K562 (cell line): ENCODE measurements at regions not wholly inside any gene's neighbourhood (a gene's known extent, or its start where the extent isn't known, plus 50 kb on each side); places are given as distances from the start of the nearest gene placed in this dataset.

Experiments used
- ATAC-seq: fragments of 200-7000 bp; cut with Tn5 transposase; 3 replicates; pipeline ENCODE4 v1.9.1; 2020; ENCODE audit warnings: moderate library complexity
- BruUV-seq: library from RNA; stranded (reverse); fragments of 400-500 nt; replicated peaks from 2 replicates; lab custom pipeline; 2021; lab: Mats Ljungman, UMichigan
- CTCF ChIA-PET: fragments of 300-600 bp; formaldehyde crosslinking; extraction: SDS; loops from one replicate; lab custom pipeline; 2021; ENCODE audit warnings: low intra/inter-chr PET ratio; lab: Yijun Ruan, JAX
- POLR2A ChIA-PET: fragments of 300-600, 350-650 bp; sonication (Branson Sonifier 250); formaldehyde crosslinking; extraction: SDS; loops from one replicate; lab custom pipeline; 2021; ENCODE audit warnings: antibody characterized with exemption, inconsistent platforms; lab: Yijun Ruan, JAX
- DNase-seq, 4 experiments: peaks; one replicate each; pipeline versions ENCODE4 v3.0.0 to v3.0.0-alpha.2; 2011 to 2018; ENCODE audit warnings: low spot score in 3 of 4, mixed read lengths in 3 of 4; ENCODE audit errors: extremely low read depth in 1 of 4
- FAIRE-seq: peaks from 2 replicates; lab custom pipeline; 2011; peaks lifted over from hg19 to GRCh38; lab: Jason Lieb, UNC
- H2AFZ ChIP-seq: 2 replicates; pipeline ENCODE4 v1.6.0; 2011; ENCODE audit warnings: low read depth, low read length, control low read depth, inconsistent platforms
- H3K27ac ChIP-seq: fragments of 200-600 bp; 3 replicates; pipeline ENCODE4 v1.8.0; 2011; ENCODE audit warnings: low read depth, mild to moderate bottlenecking, control low read depth, inconsistent platforms, low read length, moderate library complexity, mixed read lengths; ENCODE audit errors: extremely low read depth
- H3K27me3 ChIP-seq, 2 experiments: fragments of 300-600 bp in 1 of 2; 2 replicates in 1 of 2; 3 replicates in 1 of 2; pipeline versions ENCODE4 v1.6.0 to v1.8.0; 2011; ENCODE audit warnings: inconsistent platforms in 2 of 2, low read length in 2 of 2, mild to moderate bottlenecking in 1 of 2, mixed read lengths in 1 of 2, moderate library complexity in 1 of 2; ENCODE audit not compliant: control insufficient read depth in 2 of 2, insufficient read depth in 2 of 2
- H3K36me3 ChIP-seq: fragments of 300-600 bp; 3 replicates; pipeline ENCODE4 v1.8.0; 2011; ENCODE audit warnings: mild to moderate bottlenecking, low read length, inconsistent platforms; ENCODE audit not compliant: control insufficient read depth, insufficient read depth
- H3K4me1 ChIP-seq, 2 experiments: fragments of 200-600 bp in 1 of 2; replicated peaks in 1 of 2; 2 replicates in 1 of 2; 3 replicates in 1 of 2; pipeline versions ENCODE4 v1.5.1 to v1.8.0; 2011; ENCODE audit warnings: inconsistent platforms in 2 of 2, low read length in 2 of 2, mild to moderate bottlenecking in 1 of 2, mixed read lengths in 1 of 2, moderate library complexity in 1 of 2; ENCODE audit not compliant: control insufficient read depth in 2 of 2, insufficient read depth in 2 of 2
- H3K4me2 ChIP-seq: 2 replicates; pipeline ENCODE4 v1.6.1; 2011; ENCODE audit warnings: low read length, control low read depth, inconsistent platforms, mixed read lengths; ENCODE audit not compliant: insufficient read depth
- H3K4me3 ChIP-seq: fragments of 200-600 bp; sonication (generic), shearing (Covaris generic); 2 replicates; pipeline ENCODE4 v1.5.1; 2016; ENCODE audit warnings: control low read depth, inconsistent platforms
- H3K79me2 ChIP-seq: fragments of 200-600 bp; 3 replicates; pipeline ENCODE4 v1.8.0; 2011; ENCODE audit warnings: low read length, inconsistent platforms; ENCODE audit not compliant: control insufficient read depth, insufficient read depth
- H3K9ac ChIP-seq, 2 experiments: 2 replicates each; pipeline versions ENCODE4 v1.6.0 to v1.6.1; 2011; ENCODE audit warnings: low read depth in 2 of 2, low read length in 2 of 2, control low read depth in 1 of 2, inconsistent platforms in 1 of 2, mild to moderate bottlenecking in 1 of 2, mixed read lengths in 1 of 2; ENCODE audit not compliant: insufficient read depth in 1 of 2
- H3K9me1 ChIP-seq: one replicate; pipeline ENCODE4 v1.6.0; 2011; ENCODE audit warnings: inconsistent platforms, mild to moderate bottlenecking, low read length, moderate library complexity; ENCODE audit not compliant: control insufficient read depth, insufficient read depth
- H3K9me3 ChIP-seq: replicated peaks from 2 replicates; pipeline ENCODE4 v1.5.1; 2011; ENCODE audit warnings: low read depth, low read length, inconsistent platforms; ENCODE audit not compliant: control insufficient read depth, insufficient read depth
- H4K20me1 ChIP-seq: replicated peaks from 2 replicates; pipeline ENCODE4 v1.6.1; 2011; ENCODE audit warnings: low read length, inconsistent platforms, mixed read lengths; ENCODE audit not compliant: control insufficient read depth, insufficient read depth
- BRD4 ChIP-seq: fragments of 200-600 bp; sonication (generic); IDR thresholded peaks from 2 replicates; pipeline ENCODE4 v1.6.1; 2017; ENCODE audit warnings: inconsistent platforms
- CAMTA2 ChIP-seq: fragments of 250-450 bp; sonication (Bioruptor Pico); conservative IDR thresholded peaks from 2 replicates; pipeline ENCODE4 v1.5.1; 2022
- HIVEP1 ChIP-seq: fragments of 250-450 bp; sonication (Bioruptor Pico); IDR thresholded peaks from 2 replicates; pipeline ENCODE4 v1.4.0; 2020; ENCODE audit warnings: mild to moderate bottlenecking
- NCOA2 ChIP-seq, 2 experiments: fragments of 450-650 bp; IDR thresholded peaks; 2 replicates each; pipeline ENCODE4 v1.6.1; 2018; ENCODE audit warnings: mild to moderate bottlenecking in 2 of 2, moderate library complexity in 1 of 2; ENCODE audit not compliant: partially characterized antibody in 2 of 2
- OTX1 ChIP-seq: fragments of 450-650 bp; formaldehyde crosslinking; IDR thresholded peaks from 2 replicates; pipeline ENCODE4 v1.4.0; 2022; ENCODE audit warnings: mild to moderate bottlenecking
- POU5F1 ChIP-seq: fragments of 150-350 bp; IDR thresholded peaks from 2 replicates; pipeline ENCODE4 v1.6.1; 2014; ENCODE audit warnings: borderline replicate concordance, low read length, low read depth, mild to moderate bottlenecking; ENCODE audit not compliant: partially characterized antibody
- RUNX1 ChIP-seq: sonication (generic); IDR thresholded peaks from 2 replicates; pipeline ENCODE4 v1.6.1; 2016; ENCODE audit warnings: antibody characterized with exemption, low read depth
- ZBTB26 ChIP-seq: fragments of 450-650 bp; formaldehyde crosslinking; IDR thresholded peaks from 2 replicates; pipeline ENCODE4 v1.4.0; 2022; ENCODE audit warnings: missing genetic modification characterization
- ZC3H8 ChIP-seq: fragments of 450-650 bp; IDR thresholded peaks from 2 replicates; pipeline ENCODE4 v1.6.1; 2017
- ZFPM2 ChIP-seq: fragments of 250-450 bp; sonication (Bioruptor Pico); IDR thresholded peaks from 2 replicates; pipeline ENCODE4 v1.5.1; 2022; ENCODE audit warnings: mild to moderate bottlenecking
- ZKSCAN3 ChIP-seq: fragments of 250-450 bp; sonication (Bioruptor Pico); IDR thresholded peaks from 2 replicates; pipeline ENCODE4 v1.4.0; 2020
- ZNF24 ChIP-seq: fragments of 450-650 bp; IDR thresholded peaks from 2 replicates; pipeline ENCODE4 v1.6.1; 2016
- ZNF316 ChIP-seq: fragments of 450-650 bp; IDR thresholded peaks from 2 replicates; pipeline ENCODE4 v1.6.1; 2016
- ZNF668 ChIP-seq: fragments of 250-450 bp; sonication (Bioruptor Pico); IDR thresholded peaks from 2 replicates; pipeline ENCODE4 v1.8.0; 2022; ENCODE audit warnings: mild to moderate bottlenecking, inconsistent platforms
- ZNF766 ChIP-seq: fragments of 200-800 bp; sonication (Bioruptor generic); conservative IDR thresholded peaks from 2 replicates; pipeline ENCODE4 v1.6.1; 2016; ENCODE audit warnings: missing genetic modification characterization, missing compliant biosample characterization
- ZZZ3 ChIP-seq: fragments of 450-650 bp; IDR thresholded peaks from 2 replicates; pipeline ENCODE4 v1.6.1; 2016; ENCODE audit warnings: antibody characterized with exemption, mild to moderate bottlenecking, moderate library complexity
- WGBS: fragments of 100-300 bp; shearing (Covaris generic); methylation state at CpG from one replicate; pipeline ENCODE4 v1.1.6; 2016; ENCODE audit warnings: low coverage, mixed read lengths; ENCODE audit not compliant: insufficient coverage; ENCODE audit errors: missing lambda C conversion rate; 5-methylcytosine and 5-hydroxymethylcytosine counted together
- in situ Hi-C: fragments of 300-500 bp; cut with MboI; formaldehyde crosslinking; loops from 4 replicates; pipeline ENCODE4 v1.15.0; 2018; ENCODE audit warnings: inconsistent platforms, mixed read lengths
- intact Hi-C: fragments of 100-400 bp; cut with micrococcal nuclease; formaldehyde crosslinking; loops from 2 replicates; pipeline ENCODE4 v1.14.2; 2022
- TF ChIP-seq, protein P1 (sequence below): IDR thresholded peaks from 2 replicates; pipeline ENCODE4 v1.6.1; 2012; ENCODE audit warnings: low read depth, low read length, improper control_type of control experiment, borderline replicate concordance
- TF ChIP-seq, protein P2 (sequence below): sonication (generic); formaldehyde crosslinking; IDR thresholded peaks from 2 replicates; pipeline ENCODE4 v1.8.0; 2023; ENCODE audit warnings: missing genetic modification reagents, mild to moderate bottlenecking, borderline replicate concordance

DNA sequence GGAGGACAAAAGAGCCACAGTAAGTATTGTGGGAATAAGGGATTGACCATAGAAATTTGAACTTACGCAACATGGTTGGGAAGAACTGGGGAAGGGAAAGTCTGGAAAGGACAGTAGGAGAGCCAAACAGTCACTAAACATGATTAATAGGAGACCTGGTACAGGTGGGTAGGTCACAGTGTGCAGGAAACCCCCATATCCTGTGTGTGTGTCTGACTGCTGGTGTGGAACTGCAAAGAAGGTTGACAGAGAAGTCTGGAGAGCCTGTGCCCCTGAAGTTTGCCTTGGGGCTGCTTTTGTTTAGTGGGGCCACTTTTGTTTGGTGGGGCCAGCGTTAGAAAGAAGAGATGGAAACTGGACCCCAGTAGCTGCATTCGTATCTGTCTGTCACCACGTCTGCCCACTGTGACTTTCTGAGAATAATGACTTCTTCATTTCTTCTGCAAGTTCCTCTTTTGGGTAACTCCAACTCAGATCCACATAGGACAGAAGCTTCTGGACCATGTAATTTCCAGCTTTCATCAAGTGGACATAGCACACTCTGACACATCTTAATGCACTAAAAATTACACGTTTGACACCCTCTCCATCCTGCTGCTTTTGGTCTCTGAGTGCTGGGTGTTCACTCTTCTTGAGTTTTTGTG is 126.8 kb upstream of the RAG2 start:
- in situ Hi-C loops (no loop called here), intact Hi-C loops (no loop called here)
- no peak overlapping the region for H3K4me2 ChIP-seq
- no peak overlapping the region for H2AFZ ChIP-seq
- no peak for DNase-seq
- BruUV-seq = no TSS peak
- ChIA-PET CTCF (no interaction called here), POLR2A (no interaction called here)
- no peaks in the 10 kb centered on the region for H3K79me2 ChIP-seq
- TF ChIP-seq BRD4 = no peak
- TF ChIP-seq ZNF668 (CRISPR knock-in tag) = no peak
- TF ChIP-seq ZC3H8 = no peak
- TF ChIP-seq, protein P1, sequence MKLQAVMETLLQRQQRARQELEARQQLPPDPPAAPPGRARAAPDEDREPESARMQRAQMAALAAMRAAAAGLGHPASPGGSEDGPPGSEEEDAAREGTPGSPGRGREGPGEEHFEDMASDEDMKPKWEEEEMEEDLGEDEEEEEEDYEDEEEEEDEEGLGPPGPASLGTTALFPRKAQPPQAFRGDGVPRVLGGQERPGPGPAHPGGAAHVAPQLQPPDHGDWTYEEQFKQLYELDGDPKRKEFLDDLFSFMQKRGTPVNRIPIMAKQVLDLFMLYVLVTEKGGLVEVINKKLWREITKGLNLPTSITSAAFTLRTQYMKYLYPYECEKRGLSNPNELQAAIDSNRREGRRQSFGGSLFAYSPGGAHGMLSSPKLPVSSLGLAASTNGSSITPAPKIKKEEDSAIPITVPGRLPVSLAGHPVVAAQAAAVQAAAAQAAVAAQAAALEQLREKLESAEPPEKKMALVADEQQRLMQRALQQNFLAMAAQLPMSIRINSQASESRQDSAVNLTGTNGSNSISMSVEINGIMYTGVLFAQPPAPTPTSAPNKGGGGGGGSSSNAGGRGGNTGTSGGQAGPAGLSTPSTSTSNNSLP = no peak
- TF ChIP-seq ZZZ3 = no peak
- no peak for TF ChIP-seq NCOA2 (IDR thresholded peaks at IDR 0.05; ENCODE audit: partially characterized antibody in 2 of 2)
- no peak for TF ChIP-seq ZNF316
- TF ChIP-seq, protein P2, sequence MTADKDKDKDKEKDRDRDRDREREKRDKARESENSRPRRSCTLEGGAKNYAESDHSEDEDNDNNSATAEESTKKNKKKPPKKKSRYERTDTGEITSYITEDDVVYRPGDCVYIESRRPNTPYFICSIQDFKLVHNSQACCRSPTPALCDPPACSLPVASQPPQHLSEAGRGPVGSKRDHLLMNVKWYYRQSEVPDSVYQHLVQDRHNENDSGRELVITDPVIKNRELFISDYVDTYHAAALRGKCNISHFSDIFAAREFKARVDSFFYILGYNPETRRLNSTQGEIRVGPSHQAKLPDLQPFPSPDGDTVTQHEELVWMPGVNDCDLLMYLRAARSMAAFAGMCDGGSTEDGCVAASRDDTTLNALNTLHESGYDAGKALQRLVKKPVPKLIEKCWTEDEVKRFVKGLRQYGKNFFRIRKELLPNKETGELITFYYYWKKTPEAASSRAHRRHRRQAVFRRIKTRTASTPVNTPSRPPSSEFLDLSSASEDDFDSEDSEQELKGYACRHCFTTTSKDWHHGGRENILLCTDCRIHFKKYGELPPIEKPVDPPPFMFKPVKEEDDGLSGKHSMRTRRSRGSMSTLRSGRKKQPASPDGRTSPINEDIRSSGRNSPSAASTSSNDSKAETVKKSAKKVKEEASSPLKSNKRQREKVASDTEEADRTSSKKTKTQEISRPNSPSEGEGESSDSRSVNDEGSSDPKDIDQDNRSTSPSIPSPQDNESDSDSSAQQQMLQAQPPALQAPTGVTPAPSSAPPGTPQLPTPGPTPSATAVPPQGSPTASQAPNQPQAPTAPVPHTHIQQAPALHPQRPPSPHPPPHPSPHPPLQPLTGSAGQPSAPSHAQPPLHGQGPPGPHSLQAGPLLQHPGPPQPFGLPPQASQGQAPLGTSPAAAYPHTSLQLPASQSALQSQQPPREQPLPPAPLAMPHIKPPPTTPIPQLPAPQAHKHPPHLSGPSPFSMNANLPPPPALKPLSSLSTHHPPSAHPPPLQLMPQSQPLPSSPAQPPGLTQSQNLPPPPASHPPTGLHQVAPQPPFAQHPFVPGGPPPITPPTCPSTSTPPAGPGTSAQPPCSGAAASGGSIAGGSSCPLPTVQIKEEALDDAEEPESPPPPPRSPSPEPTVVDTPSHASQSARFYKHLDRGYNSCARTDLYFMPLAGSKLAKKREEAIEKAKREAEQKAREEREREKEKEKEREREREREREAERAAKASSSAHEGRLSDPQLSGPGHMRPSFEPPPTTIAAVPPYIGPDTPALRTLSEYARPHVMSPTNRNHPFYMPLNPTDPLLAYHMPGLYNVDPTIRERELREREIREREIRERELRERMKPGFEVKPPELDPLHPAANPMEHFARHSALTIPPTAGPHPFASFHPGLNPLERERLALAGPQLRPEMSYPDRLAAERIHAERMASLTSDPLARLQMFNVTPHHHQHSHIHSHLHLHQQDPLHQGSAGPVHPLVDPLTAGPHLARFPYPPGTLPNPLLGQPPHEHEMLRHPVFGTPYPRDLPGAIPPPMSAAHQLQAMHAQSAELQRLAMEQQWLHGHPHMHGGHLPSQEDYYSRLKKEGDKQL (CRISPR knock-in tag) = no peak
- no peak for TF ChIP-seq ZNF766
- TF ChIP-seq POU5F1 = no peak
- TF ChIP-seq HIVEP1 = no peak
- TF ChIP-seq CAMTA2 = no peak
- TF ChIP-seq RUNX1 = no peak
- no peak for TF ChIP-seq ZBTB26
- no peak for TF ChIP-seq OTX1 (CRISPR knock-in tag)
- no peak for TF ChIP-seq ZNF24
- TF ChIP-seq ZKSCAN3 = no peak
- TF ChIP-seq ZFPM2 (CRISPR knock-in tag) = no peak
- no peak overlapping the region for H3K9ac ChIP-seq
- no peak for FAIRE-seq
- no peak for ATAC-seq
- H3K27me3 ChIP-seq = no peaks in the 10 kb centered on the region
- H3K27ac ChIP-seq = no peak overlapping the region
- H3K36me3 ChIP-seq = no peaks in the 10 kb centered on the region
- no peaks in the 10 kb centered on the region for H3K9me1 ChIP-seq
- H3K9me3 ChIP-seq = no peaks in the 10 kb centered on the region
- H4K20me1 ChIP-seq = no peaks in the 10 kb centered on the region
- H3K4me3 ChIP-seq = no peak overlapping the region
- H3K4me1 ChIP-seq = no peaks in the 10 kb centered on the region
- 0% methylated on average over 5 of the region's 5 CpGs for WGBS
